ENCODE measurements at regions not wholly inside any gene's neighbourhood (a gene's known extent, or its start where the extent isn't known, plus 50 kb on each side); places are given as distances from the start of the nearest gene placed in this dataset.

DNA sequence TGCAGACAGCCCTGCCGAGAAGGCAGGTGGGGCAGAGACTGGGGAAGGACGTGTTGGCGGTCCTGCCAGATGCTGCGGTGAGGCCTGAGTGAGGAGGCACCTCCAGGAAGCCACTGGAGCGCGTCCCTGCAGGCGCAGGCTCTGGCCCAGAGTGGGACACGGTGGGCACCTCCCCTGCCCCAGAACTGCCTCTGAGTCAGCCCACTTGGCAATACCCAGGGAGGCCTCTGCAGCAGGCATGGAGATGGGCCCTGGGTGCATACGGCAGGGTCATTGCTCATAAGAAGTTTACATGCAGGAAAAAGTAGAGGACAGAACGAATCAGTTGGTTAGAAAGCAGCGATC, 195.9 kb downstream of the TFCP2L1 start:
- TF ChIP-seq, protein P1, sequence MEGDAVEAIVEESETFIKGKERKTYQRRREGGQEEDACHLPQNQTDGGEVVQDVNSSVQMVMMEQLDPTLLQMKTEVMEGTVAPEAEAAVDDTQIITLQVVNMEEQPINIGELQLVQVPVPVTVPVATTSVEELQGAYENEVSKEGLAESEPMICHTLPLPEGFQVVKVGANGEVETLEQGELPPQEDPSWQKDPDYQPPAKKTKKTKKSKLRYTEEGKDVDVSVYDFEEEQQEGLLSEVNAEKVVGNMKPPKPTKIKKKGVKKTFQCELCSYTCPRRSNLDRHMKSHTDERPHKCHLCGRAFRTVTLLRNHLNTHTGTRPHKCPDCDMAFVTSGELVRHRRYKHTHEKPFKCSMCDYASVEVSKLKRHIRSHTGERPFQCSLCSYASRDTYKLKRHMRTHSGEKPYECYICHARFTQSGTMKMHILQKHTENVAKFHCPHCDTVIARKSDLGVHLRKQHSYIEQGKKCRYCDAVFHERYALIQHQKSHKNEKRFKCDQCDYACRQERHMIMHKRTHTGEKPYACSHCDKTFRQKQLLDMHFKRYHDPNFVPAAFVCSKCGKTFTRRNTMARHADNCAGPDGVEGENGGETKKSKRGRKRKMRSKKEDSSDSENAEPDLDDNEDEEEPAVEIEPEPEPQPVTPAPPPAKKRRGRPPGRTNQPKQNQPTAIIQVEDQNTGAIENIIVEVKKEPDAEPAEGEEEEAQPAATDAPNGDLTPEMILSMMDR (IDR thresholded peaks at IDR 0.05), result no peak
- TF ChIP-seq POLR2A (IDR thresholded peaks at IDR 0.05) (no peak), EP300 (IDR thresholded peaks at IDR 0.05) (no peak), POLR2AphosphoS5 (IDR thresholded peaks at IDR 0.05) (no peak)

Measured in upper lobe of left lung (tissue), 4 donors.